ENCODE measurements at regions not wholly inside any gene's neighbourhood (a gene's known extent, or its start where the extent isn't known, plus 50 kb on each side); places are given as distances from the start of the nearest gene placed in this dataset.

DNA sequence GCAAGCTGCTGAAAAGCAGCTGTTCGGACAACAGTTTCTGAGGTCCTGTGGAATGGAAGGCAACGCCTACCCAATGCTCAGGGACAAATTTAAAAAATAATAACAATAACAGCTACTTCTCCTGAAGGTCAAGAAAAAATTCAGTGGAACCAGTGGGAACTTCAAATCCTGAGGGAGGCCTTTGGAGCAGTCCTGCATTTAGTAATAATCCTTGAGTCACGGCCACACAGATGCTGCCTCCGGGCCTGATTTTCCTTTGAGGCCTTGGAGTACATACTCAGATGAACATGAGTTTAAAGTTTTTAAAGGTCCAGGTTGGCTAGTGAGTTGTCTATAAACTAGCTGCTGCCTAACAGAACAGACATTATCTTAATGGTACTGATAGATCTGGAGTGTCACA, 268.0 kb downstream of the MSRB3 start:
- FAIRE-seq (no peak), DNase-seq (ENCODE audit: low read depth) (no peak)
- H3K36me3 Mint-ChIP-seq (ENCODE audit: low read depth, unreplicated experiment) = peaks cover 6% of the 10 kb centered on the region
- Histone ChIP-seq H2AFZ (ENCODE audit: low read depth, low read length) (no peak overlapping the region), H3K27ac (ENCODE audit: low read depth, low read length) (no peak overlapping the region), H3K4me3 (ENCODE audit: insufficient read depth, low read depth, low read length) (no peak overlapping the region), H3K9ac (ENCODE audit: low read length) (no peak overlapping the region), H3K79me2 (ENCODE audit: insufficient read depth, low read length) (no peaks in the 10 kb centered on the region), H3K4me2 (ENCODE audit: low read length) (no peak overlapping the region), H4K20me1 (ENCODE audit: insufficient read depth, low read length) (no peaks in the 10 kb centered on the region), H3K27me3 (ENCODE audit: insufficient read depth, low read length) (no peaks in the 10 kb centered on the region), H3K4me1 (ENCODE audit: insufficient read depth, low read length) (no peaks in the 10 kb centered on the region), H3K9me3 (ENCODE audit: insufficient read depth, low read depth, low read length) (no peaks in the 10 kb centered on the region), H3K36me3 (ENCODE audit: insufficient read depth, low read length) (no peaks in the 10 kb centered on the region)
- peaks cover 6% of the 10 kb centered on the region for H3K9me3 Mint-ChIP-seq (ENCODE audit: unreplicated experiment)
- H3K4me3 Mint-ChIP-seq (ENCODE audit: unreplicated experiment) = no peak overlapping the region
- no peak for TF ChIP-seq EZH2 (IDR thresholded peaks at IDR 0.05; ENCODE audit: insufficient read depth, low read length)
- TF ChIP-seq, protein P1, sequence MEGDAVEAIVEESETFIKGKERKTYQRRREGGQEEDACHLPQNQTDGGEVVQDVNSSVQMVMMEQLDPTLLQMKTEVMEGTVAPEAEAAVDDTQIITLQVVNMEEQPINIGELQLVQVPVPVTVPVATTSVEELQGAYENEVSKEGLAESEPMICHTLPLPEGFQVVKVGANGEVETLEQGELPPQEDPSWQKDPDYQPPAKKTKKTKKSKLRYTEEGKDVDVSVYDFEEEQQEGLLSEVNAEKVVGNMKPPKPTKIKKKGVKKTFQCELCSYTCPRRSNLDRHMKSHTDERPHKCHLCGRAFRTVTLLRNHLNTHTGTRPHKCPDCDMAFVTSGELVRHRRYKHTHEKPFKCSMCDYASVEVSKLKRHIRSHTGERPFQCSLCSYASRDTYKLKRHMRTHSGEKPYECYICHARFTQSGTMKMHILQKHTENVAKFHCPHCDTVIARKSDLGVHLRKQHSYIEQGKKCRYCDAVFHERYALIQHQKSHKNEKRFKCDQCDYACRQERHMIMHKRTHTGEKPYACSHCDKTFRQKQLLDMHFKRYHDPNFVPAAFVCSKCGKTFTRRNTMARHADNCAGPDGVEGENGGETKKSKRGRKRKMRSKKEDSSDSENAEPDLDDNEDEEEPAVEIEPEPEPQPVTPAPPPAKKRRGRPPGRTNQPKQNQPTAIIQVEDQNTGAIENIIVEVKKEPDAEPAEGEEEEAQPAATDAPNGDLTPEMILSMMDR (IDR thresholded peaks at IDR 0.05; ENCODE audit: insufficient read depth, low read depth, low read length) = no peak
- no peaks in the 10 kb centered on the region for H3K4me1 Mint-ChIP-seq (ENCODE audit: low read depth, unreplicated experiment)
- H3K27me3 Mint-ChIP-seq (ENCODE audit: low read depth, unreplicated experiment) = peaks cover 6% of the 10 kb centered on the region
- H3K27ac Mint-ChIP-seq (ENCODE audit: unreplicated experiment) = no peak overlapping the region

DNA sequence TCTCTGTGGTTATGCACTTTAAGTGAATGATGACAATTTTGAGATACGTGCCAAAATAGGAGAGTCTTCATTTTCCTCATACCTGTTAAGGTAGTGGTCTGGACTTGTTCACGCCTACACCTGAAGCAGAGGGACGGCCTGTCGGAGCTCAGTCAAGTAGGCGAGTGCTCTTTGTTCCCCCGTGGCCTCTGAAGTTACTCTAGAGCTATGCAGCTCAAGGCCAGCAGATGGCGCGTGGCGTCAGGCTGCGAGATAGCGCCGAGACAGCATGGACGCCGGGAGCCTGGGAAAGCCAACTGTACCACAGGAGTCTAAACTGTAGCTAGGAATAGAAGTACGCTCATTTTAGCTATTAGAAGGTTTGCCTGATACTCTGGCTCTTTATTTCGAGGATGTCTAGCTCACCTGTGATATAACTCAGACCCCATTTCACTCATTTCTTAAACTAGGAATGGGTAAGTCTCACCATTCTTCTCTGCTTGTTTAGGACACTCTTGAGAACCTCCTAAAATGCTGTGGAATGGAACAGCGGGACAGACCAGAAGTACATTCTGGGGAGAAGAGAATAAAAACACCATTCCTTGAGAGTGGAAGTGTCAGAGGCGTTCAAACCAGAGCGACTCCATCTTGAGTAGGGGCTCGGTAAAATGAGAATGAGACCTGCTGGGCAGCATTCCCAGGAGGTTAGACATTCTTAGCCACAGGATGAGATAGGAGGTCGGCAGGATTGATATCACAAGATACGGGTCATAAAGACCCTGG, 267.4 kb upstream of the HMGA2 start:
- FAIRE-seq (no peak), DNase-seq (ENCODE audit: low read depth) (peak; percentile 55)
- Mint-ChIP-seq H3K4me3 (ENCODE audit: unreplicated experiment) (no peak overlapping the region), H3K27me3 (ENCODE audit: low read depth, unreplicated experiment) (no peaks in the 10 kb centered on the region), H3K36me3 (ENCODE audit: low read depth, unreplicated experiment) (peaks cover 9% of the 10 kb centered on the region), H3K4me1 (ENCODE audit: low read depth, unreplicated experiment) (peaks cover 9% of the 10 kb centered on the region), H3K27ac (ENCODE audit: unreplicated experiment) (peak overlapping the region; percentile 67), H3K9me3 (ENCODE audit: unreplicated experiment) (peaks cover 15% of the 10 kb centered on the region)
- Histone ChIP-seq H3K4me3 (ENCODE audit: insufficient read depth, low read depth, low read length) (no peak overlapping the region), H3K27me3 (ENCODE audit: insufficient read depth, low read length) (no peaks in the 10 kb centered on the region), H3K9me3 (ENCODE audit: insufficient read depth, low read depth, low read length) (no peaks in the 10 kb centered on the region), H4K20me1 (ENCODE audit: insufficient read depth, low read length) (no peaks in the 10 kb centered on the region), H2AFZ (ENCODE audit: low read depth, low read length) (peak overlapping the region; percentile 67), H3K36me3 (ENCODE audit: insufficient read depth, low read length) (no peaks in the 10 kb centered on the region), H3K79me2 (ENCODE audit: insufficient read depth, low read length) (no peaks in the 10 kb centered on the region), H3K4me2 (ENCODE audit: low read length) (peak overlapping the region; percentile 12), H3K4me1 (ENCODE audit: insufficient read depth, low read length) (peaks cover 9% of the 10 kb centered on the region), H3K27ac (ENCODE audit: low read depth, low read length) (peak overlapping the region; percentile 59), H3K9ac (ENCODE audit: low read length) (peak overlapping the region; percentile 8)
- no peak for TF ChIP-seq EZH2 (IDR thresholded peaks at IDR 0.05; ENCODE audit: insufficient read depth, low read length)
- TF ChIP-seq, protein P1 (IDR thresholded peaks at IDR 0.05; ENCODE audit: insufficient read depth, low read depth, low read length) = peak; percentile 93

Data from astrocyte (in vitro differentiated cells and primary cell).